ENCODE measurements at regions not wholly inside any gene's neighbourhood (a gene's known extent, or its start where the extent isn't known, plus 50 kb on each side); places are given as distances from the start of the nearest gene placed in this dataset.

GRCh38 chr3:117695871-117696645, 986.5 kb downstream of the TUSC7 start:
- no peak for DNase-seq

- DNase-seq, result no peak
These were observed 987.4 kb downstream of the TUSC7 start for GRCh38 chr3:117696851-117697407.

GRCh38 chr3:117699058-117699457, 989.5 kb downstream of the TUSC7 start:
- no peak for DNase-seq

GRCh38 chr3:117700573-117701360, 991.2 kb downstream of the TUSC7 start:
- DNase-seq, result no peak

- no peak for DNase-seq
These were observed 995.4 kb downstream of the TUSC7 start for GRCh38 chr3:117705011-117705410.

- no peak for DNase-seq
These were observed 996.5 kb downstream of the TUSC7 start for GRCh38 chr3:117706037-117706436.

GRCh38 chr3:117706756-117707155, 997.2 kb downstream of the TUSC7 start:
- DNase-seq, result no peak

- no peak for DNase-seq
These were observed 999.0 kb downstream of the TUSC7 start for GRCh38 chr3:117708601-117709000.

GRCh38 chr3:117709108-117709507, 999.5 kb downstream of the TUSC7 start:
- no peak for DNase-seq

- no peak for DNase-seq
These were observed 1000.9 kb downstream of the TUSC7 start for GRCh38 chr3:117710501-117710900.

- DNase-seq, result peak; percentile 29
These were observed 1009.8 kb downstream of the TUSC7 start for GRCh38 chr3:117719316-117719926.

- DNase-seq, result no peak
These were observed 1012.3 kb downstream of the TUSC7 start for GRCh38 chr3:117721866-117722265.

GRCh38 chr3:117722856-117723255, 1013.3 kb downstream of the TUSC7 start:
- DNase-seq, result no peak

GRCh38 chr3:117723825-117724224, 1014.2 kb downstream of the TUSC7 start:
- no peak for DNase-seq

GRCh38 chr3:117725314-117725713, 1015.7 kb downstream of the TUSC7 start:
- no peak for DNase-seq

- no peak for DNase-seq
These were observed 1017.2 kb downstream of the TUSC7 start for GRCh38 chr3:117726776-117727175.

- DNase-seq, result no peak
These were observed 1018.6 kb downstream of the TUSC7 start for GRCh38 chr3:117728226-117728625.

- DNase-seq, result no peak
These were observed 1024.9 kb downstream of the TUSC7 start for GRCh38 chr3:117734496-117734895.

- no peak for DNase-seq
These were observed 1026.0 kb downstream of the TUSC7 start for GRCh38 chr3:117735481-117736101.

GRCh38 chr3:117736846-117737245, 1027.3 kb downstream of the TUSC7 start:
- DNase-seq, result no peak

- no peak for DNase-seq
These were observed 1034.4 kb downstream of the TUSC7 start for GRCh38 chr3:117743993-117744392.

GRCh38 chr3:117744935-117745334, 1035.4 kb downstream of the TUSC7 start:
- DNase-seq, result no peak

- DNase-seq, result no peak
These were observed 1035.9 kb downstream of the TUSC7 start for GRCh38 chr3:117745516-117745915.
